Psoas muscle (tissue), 7 donors: ENCODE measurements at regions not wholly inside any gene's neighbourhood (a gene's known extent, or its start where the extent isn't known, plus 50 kb on each side); places are given as distances from the start of the nearest gene placed in this dataset.

ENCODE experiments used
- ATAC-seq, 4 donors: fragments of 200-7000 bp; cut with Tn5 transposase; one replicate each; pipeline ENCODE4 v1.9.1; 2020; ENCODE audit warnings: moderate library complexity in 3 of 4, mild to moderate bottlenecking in 2 of 4
- DNase-seq, 2 donors: peaks; one replicate each; pipeline ENCODE4 v3.0.0-alpha.2; 2020
- H3K27ac ChIP-seq: fragments of 200-600 bp; one replicate; pipeline ENCODE4 v1.8.0; 2022
- H3K27me3 ChIP-seq, 3 donors: fragments of 200-600 bp in 1 of 3; one replicate each; pipeline versions ENCODE4 v1.6.1 to v1.8.0; 2013 to 2022; ENCODE audit warnings: low read length in 2 of 3, mild to moderate bottlenecking in 2 of 3, moderate library complexity in 1 of 3; ENCODE audit not compliant: insufficient read depth in 3 of 3
- H3K36me3 ChIP-seq, 2 donors: fragments of 200-600 bp in 1 of 2; one replicate each; pipeline versions ENCODE4 v1.6.1 to v1.8.0; 2013 to 2022; ENCODE audit warnings: low read depth in 1 of 2, mild to moderate bottlenecking in 1 of 2, moderate library complexity in 1 of 2; ENCODE audit not compliant: insufficient read depth in 1 of 2
- H3K4me1 ChIP-seq: fragments of 200-600 bp; one replicate; pipeline ENCODE4 v1.8.0; 2022
- H3K4me3 ChIP-seq: fragments of 200-600 bp; one replicate; pipeline ENCODE4 v1.8.0; 2022; ENCODE audit warnings: mild to moderate bottlenecking
- H3K9me3 ChIP-seq: fragments of 200-600 bp; one replicate; pipeline ENCODE4 v1.8.0; 2022
- CTCF ChIP-seq: fragments of 200-600 bp; IDR thresholded peaks from one replicate; pipeline ENCODE4 v1.8.0; 2022; ENCODE audit warnings: antibody characterized with exemption
- WGBS, 3 donors: extraction: QIAGEN DNeasy Blood & Tissue Kit; methylation state at CpG; one replicate each; pipeline versions ENCODE4 v1.1.6 to v1.1.7; 2013; 5-methylcytosine and 5-hydroxymethylcytosine counted together
- intact Hi-C, 2 donors: fragments of 100-400 bp; cut with DNase I; formaldehyde crosslinking; loops; one replicate each; pipeline versions ENCODE4 v1.11.0 to v1.14.2; 2022
- donor health status: healthy with polysubstance abuse.
- donor health status: DM: no; HTN: no; CAD: no; lungs with moderate emphysema.
- donor health status: Bipolar disorder and iron deficiency.
- donor health status: healthy.
- donor health status: DM: yes; HTN: yes; CAD: no.
- donor health status: DM: no; HTN: no; CAD: no.
- donor health status: DM: yes; HTN: yes; CAD: no.

GRCh38 chr15:46933332-46933731 lies 784.0 kb upstream of the SEMA6D start:
- Histone ChIP-seq H3K27ac (no peak overlapping the region), H3K4me3 (no peak overlapping the region), H3K36me3 (no peaks in the 10 kb centered on the region), H3K9me3 (no peaks in the 10 kb centered on the region), H3K4me1 (no peaks in the 10 kb centered on the region), H3K27me3 (no peaks in the 10 kb centered on the region)
- DNase-seq (no peak), ATAC-seq (no peak)
- TF ChIP-seq CTCF: no peak
- 76 to 77% (median 76%) methylated on average over 4 of the region's 4 CpGs for WGBS, 3 donors
- intact Hi-C loops: no loop called here

GRCh38 chr15:46934851-46935250 lies 782.5 kb upstream of the SEMA6D start:
- no peaks in the 10 kb centered on the region for H3K36me3 ChIP-seq
- no peaks in the 10 kb centered on the region for H3K27me3 ChIP-seq
- DNase-seq (no peak), ATAC-seq (no peak)
- intact Hi-C loops: no loop called here
- H3K4me1 ChIP-seq: no peaks in the 10 kb centered on the region
- WGBS, 3 donors: 77 to 82% (median 77%) methylated on average over 2 of the region's 2 CpGs
- H3K9me3 ChIP-seq: no peaks in the 10 kb centered on the region
- no peak overlapping the region for H3K27ac ChIP-seq
- no peak overlapping the region for H3K4me3 ChIP-seq
- no peak for TF ChIP-seq CTCF

- no peaks in the 10 kb centered on the region for H3K36me3 ChIP-seq
- ATAC-seq: no peak
- no peak overlapping the region for H3K4me3 ChIP-seq
- no peak overlapping the region for H3K27ac ChIP-seq
- intact Hi-C loops: no loop called here
- 47 to 52% (median 49%) methylated on average over 1 of the region's 1 CpG for WGBS, 3 donors
- DNase-seq: no peak
- no peaks in the 10 kb centered on the region for H3K9me3 ChIP-seq
- no peaks in the 10 kb centered on the region for H3K27me3 ChIP-seq
- no peak for TF ChIP-seq CTCF
- no peaks in the 10 kb centered on the region for H3K4me1 ChIP-seq
Observed at GRCh38 chr15:46938169-46938568, 779.1 kb upstream of the SEMA6D start.

- ATAC-seq: no peak
- H3K27me3 ChIP-seq: no peaks in the 10 kb centered on the region
- 79 to 92% (median 88%) methylated on average over 1 of the region's 1 CpG for WGBS, 3 donors
- H3K9me3 ChIP-seq: no peaks in the 10 kb centered on the region
- no peak overlapping the region for H3K4me3 ChIP-seq
- no peaks in the 10 kb centered on the region for H3K4me1 ChIP-seq
- intact Hi-C loops: no loop called here
- no peaks in the 10 kb centered on the region for H3K36me3 ChIP-seq
- TF ChIP-seq CTCF: no peak
- no peak for DNase-seq
- no peak overlapping the region for H3K27ac ChIP-seq
Observed at GRCh38 chr15:46941241-46941640, 776.1 kb upstream of the SEMA6D start.

GRCh38 chr15:46946953-46947352 lies 770.4 kb upstream of the SEMA6D start:
- Histone ChIP-seq H3K4me3 (no peak overlapping the region), H3K4me1 (no peaks in the 10 kb centered on the region), H3K27ac (no peak overlapping the region), H3K27me3 (no peaks in the 10 kb centered on the region), H3K36me3 (no peaks in the 10 kb centered on the region), H3K9me3 (no peaks in the 10 kb centered on the region)
- DNase-seq: no peak
- ATAC-seq: no peak
- whole genome bisulfite sequencing, 3 donors: 78 to 86% (median 85%) methylated on average over 3 of the region's 3 CpGs
- TF ChIP-seq CTCF: no peak
- intact Hi-C loops: no loop called here
